GM12865 (cell line): ENCODE measurements at regions not wholly inside any gene's neighbourhood (a gene's known extent, or its start where the extent isn't known, plus 50 kb on each side); places are given as distances from the start of the nearest gene placed in this dataset.
"Not testable (repeated sequence)": the region's sequence is repeated elsewhere in the genome, so short reads cannot be mapped to it uniquely, and the experiment has no call there.

Source experiments
- DNase-seq: peaks from one replicate; pipeline ENCODE4 v3.0.0; 2010; ENCODE audit warnings: low read depth
- H3K4me3 ChIP-seq: 2 replicates; pipeline ENCODE4 v1.5.1; 2011; ENCODE audit warnings: mild to moderate bottlenecking, low read depth, low read length, control low read depth
- TF ChIP-seq, protein P1 (sequence below): IDR thresholded peaks from 2 replicates; pipeline ENCODE4 v1.5.1; 2011; ENCODE audit warnings: low read length, control low read depth, low read depth, inconsistent platforms; ENCODE audit not compliant: insufficient read depth; ENCODE audit errors: missing control alignments

DNA sequence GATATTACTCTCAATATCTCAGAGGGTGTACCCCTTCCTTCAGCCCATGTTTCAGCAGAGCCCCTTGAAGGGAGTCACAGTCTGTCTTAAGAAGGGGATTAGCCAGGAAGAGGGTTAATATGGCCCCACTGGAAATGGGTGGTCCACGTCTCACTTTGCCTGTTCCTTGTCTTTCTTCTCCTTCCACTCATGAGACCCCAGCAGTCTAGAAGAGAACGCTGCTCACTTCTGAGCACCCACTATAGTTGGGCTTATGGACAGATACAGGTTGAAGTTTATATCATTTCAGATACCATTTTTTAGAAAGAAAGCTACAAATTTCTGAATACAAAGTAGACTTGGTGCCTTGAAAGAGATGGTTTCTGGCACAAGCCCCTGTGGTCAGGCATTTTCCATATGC lies 139.3 kb upstream of the API5 start:
- TF ChIP-seq, protein P1, sequence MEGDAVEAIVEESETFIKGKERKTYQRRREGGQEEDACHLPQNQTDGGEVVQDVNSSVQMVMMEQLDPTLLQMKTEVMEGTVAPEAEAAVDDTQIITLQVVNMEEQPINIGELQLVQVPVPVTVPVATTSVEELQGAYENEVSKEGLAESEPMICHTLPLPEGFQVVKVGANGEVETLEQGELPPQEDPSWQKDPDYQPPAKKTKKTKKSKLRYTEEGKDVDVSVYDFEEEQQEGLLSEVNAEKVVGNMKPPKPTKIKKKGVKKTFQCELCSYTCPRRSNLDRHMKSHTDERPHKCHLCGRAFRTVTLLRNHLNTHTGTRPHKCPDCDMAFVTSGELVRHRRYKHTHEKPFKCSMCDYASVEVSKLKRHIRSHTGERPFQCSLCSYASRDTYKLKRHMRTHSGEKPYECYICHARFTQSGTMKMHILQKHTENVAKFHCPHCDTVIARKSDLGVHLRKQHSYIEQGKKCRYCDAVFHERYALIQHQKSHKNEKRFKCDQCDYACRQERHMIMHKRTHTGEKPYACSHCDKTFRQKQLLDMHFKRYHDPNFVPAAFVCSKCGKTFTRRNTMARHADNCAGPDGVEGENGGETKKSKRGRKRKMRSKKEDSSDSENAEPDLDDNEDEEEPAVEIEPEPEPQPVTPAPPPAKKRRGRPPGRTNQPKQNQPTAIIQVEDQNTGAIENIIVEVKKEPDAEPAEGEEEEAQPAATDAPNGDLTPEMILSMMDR: no peak
- no peak for DNase-seq
- no peak overlapping the region for H3K4me3 ChIP-seq

DNA sequence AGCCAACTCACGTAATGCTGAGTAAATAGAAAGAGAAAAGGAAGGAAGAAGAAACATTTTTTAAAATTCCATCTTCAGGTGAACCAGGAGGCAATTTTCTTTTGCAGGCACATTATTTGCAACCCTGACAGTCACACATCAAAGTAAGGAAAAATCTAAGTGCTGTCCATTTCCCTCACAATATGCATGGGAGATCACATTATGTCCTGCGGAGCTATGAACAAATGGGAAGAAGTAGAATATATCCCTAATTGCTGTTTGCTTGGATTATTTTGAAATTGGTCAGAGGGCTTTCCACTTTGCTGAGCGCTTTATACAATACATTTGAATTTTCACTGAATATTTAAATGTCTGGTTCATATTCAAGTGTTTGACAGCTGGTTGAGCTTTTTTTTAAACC lies 133.8 kb upstream of the API5 start:
- no peak for DNase-seq
- H3K4me3 ChIP-seq: no peak overlapping the region
- TF ChIP-seq, protein P1: no peak

DNA sequence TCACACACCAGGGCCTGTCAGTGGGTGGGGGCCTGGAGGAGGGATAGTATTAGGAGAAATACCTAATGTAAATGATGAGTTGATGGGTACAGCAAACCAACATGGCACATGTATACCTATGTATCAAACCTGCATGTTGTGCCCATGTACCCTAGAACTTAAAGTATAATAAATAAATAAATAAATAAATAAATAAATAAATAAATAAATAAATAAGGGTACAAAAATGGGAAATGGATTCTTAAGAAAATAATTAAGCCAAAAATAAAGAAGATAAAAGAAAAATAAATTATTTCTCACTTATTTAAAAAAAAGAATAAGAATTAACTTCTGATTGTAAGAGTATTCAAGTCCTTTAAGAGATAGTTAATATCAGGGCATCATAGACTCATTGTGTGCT lies 117.3 kb upstream of the API5 start:
- not testable (repeated sequence) for DNase-seq

DNA sequence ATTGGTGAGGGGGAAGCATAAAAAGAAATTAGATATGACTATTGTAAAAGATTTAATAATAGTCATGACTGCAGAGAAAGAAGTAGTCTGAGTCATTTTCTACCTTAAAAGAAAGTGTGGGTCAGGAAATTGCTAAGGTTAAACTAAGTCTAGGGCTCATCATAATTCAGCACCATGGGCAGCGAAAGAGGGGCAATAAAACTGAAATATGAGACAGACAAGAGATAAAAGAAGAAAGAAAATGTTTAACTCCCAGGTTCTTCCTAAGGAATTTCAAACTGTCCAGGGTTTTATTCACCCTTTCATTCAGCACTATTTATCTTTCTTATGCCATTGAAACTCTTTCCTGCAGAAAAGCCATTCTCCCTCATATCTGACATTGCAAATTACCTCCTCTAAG lies 114.4 kb upstream of the API5 start:
- TF ChIP-seq, protein P1: no peak
- no peak overlapping the region for H3K4me3 ChIP-seq
- DNase-seq: no peak

More for the DNA sequence above, 117.3 kb upstream of the API5 start:
- H3K4me3 ChIP-seq: not testable (repeated sequence)

DNA sequence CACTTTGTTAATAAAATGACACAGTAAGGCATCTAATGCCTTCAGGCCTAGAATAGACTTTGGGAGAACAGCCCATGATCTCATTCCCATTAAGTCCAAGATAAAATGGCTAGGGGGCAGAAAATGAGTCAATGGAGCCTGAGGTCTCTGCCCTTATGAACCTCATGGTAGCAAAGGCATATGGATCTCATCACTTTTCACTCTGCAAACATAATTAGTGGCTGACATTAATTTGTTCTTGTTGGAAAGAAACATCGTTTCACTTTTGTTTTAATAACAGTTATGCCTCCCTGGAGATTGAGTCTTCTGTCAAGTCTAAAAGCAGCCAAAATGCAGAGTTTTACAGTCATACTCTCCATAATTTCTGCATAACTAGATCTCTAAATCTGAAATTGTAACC lies 111.8 kb upstream of the API5 start:
- TF ChIP-seq, protein P1: no peak
- no peak overlapping the region for H3K4me3 ChIP-seq
- no peak for DNase-seq

DNA sequence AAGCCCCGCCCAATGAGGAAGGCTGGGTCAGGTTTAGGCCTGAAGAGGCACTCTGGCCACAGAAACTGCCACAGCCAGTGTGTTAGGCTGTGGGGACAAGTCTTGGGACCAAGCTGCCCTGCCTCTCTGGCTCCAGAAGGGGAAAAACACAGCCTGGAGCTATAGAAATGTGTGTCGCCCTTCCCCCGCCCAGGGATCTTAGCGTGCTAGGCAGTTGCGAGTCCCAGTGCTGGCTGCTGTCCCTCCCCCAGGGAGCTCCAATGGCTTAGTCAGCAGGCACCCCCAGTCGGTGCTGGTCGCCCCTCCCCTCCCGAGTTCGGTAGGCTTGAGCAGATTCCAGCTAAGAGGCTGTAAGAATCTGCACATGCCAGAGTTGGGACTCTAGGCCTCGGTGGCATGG lies 99.5 kb upstream of the API5 start:
- no peak for DNase-seq
- TF ChIP-seq, protein P1: no peak

DNA sequence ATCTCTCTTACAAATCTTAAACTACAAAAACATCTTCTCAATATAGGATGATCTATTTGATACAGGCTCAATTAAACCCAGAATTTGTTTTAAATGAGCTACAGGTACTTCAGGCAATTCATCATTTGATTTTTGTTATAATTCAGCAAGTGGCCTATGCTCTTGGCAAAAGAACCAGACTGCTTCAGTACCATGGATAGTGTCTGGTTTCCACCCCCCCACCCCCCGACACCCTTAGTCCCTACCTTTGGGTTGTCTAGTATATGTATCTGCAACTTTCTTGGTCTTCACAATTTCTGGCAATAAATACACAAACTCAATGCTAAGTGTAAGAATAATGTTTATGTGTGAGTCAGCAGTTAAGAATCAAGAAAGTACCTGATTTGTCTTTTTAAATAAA lies 97.3 kb upstream of the API5 start:
- H3K4me3 ChIP-seq: no peak overlapping the region
- no peak for DNase-seq
- TF ChIP-seq, protein P1: no peak

More for the DNA sequence above, 99.5 kb upstream of the API5 start:
- no peak overlapping the region for H3K4me3 ChIP-seq
